ENCODE measurements at regions not wholly inside any gene's neighbourhood (a gene's known extent, or its start where the extent isn't known, plus 50 kb on each side); places are given as distances from the start of the nearest gene placed in this dataset.

GRCh38 chr1:53396573-53397268, 62.5 kb upstream of the DMRTB1 start (continued):
- TF ChIP-seq EP300 (IDR thresholded peaks at IDR 0.05; ENCODE audit: low read length) (no peak), ATF1 (CRISPR knock-in tag; IDR thresholded peaks at IDR 0.05) (no peak), ATF1 (tag; IDR thresholded peaks at IDR 0.05) (no peak)
- TF ChIP-seq, protein P1, sequence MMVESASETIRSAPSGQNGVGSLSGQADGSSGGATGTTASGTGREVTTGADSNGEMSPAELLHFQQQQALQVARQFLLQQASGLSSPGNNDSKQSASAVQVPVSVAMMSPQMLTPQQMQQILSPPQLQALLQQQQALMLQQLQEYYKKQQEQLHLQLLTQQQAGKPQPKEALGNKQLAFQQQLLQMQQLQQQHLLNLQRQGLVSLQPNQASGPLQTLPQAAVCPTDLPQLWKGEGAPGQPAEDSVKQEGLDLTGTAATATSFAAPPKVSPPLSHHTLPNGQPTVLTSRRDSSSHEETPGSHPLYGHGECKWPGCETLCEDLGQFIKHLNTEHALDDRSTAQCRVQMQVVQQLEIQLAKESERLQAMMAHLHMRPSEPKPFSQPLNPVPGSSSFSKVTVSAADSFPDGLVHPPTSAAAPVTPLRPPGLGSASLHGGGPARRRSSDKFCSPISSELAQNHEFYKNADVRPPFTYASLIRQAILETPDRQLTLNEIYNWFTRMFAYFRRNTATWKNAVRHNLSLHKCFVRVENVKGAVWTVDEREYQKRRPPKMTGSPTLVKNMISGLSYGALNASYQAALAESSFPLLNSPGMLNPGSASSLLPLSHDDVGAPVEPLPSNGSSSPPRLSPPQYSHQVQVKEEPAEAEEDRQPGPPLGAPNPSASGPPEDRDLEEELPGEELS (CRISPR knock-in tag; IDR thresholded peaks at IDR 0.05; ENCODE audit: borderline replicate concordance) = no peak

GRCh38 chr1:53398091-53398490, 61.1 kb upstream of the DMRTB1 start:
- Histone ChIP-seq H3K4me3 (no peak overlapping the region), H3K9ac (ENCODE audit: insufficient read depth in 1 of 2, low read depth in 2 of 2, low read length in 2 of 2) (no peak overlapping the region), H3K9me1 (ENCODE audit: control insufficient read depth, insufficient read depth, low read length) (no peaks in the 10 kb centered on the region), H3K9me3 (replicated peaks; ENCODE audit: control insufficient read depth, insufficient read depth, low read depth, low read length) (no peaks in the 10 kb centered on the region), H3K36me3 (ENCODE audit: control insufficient read depth, insufficient read depth, low read length) (no peaks in the 10 kb centered on the region), H3K4me1 (replicated peaks in 1 of 2; ENCODE audit: control insufficient read depth in 2 of 2, insufficient read depth in 2 of 2, low read length in 2 of 2) (no peaks in the 10 kb centered on the region; a peak in 1 of 5 replicates), H4K20me1 (replicated peaks; ENCODE audit: control insufficient read depth, insufficient read depth, low read length) (no peaks in the 10 kb centered on the region), H2AFZ (ENCODE audit: low read depth, low read length) (no peak overlapping the region), H3K27ac (ENCODE audit: extremely low read depth, low read depth, low read length) (no peak overlapping the region), H3K79me2 (ENCODE audit: control insufficient read depth, insufficient read depth, low read length) (no peaks in the 10 kb centered on the region), H3K27me3 (ENCODE audit: control insufficient read depth in 2 of 2, insufficient read depth in 2 of 2, low read length in 2 of 2) (peaks cover 35 to 66% of the 10 kb centered on the region in 2 experiments), H3K4me2 (ENCODE audit: insufficient read depth, low read length) (no peak overlapping the region)
- CTCF ChIA-PET (ENCODE audit: low intra/inter-chr PET ratio) = interaction anchor here (0.5 kb wide), 1 partner anchor 30 kb away, joined by 3 read pairs; no protein-coding TSS in a partner anchor
- intact Hi-C loops (cut with micrococcal nuclease) (loop anchor here (10.0 kb wide), 1 partner anchor 203 kb away; the partner anchor contains the start of gene CPT2), in situ Hi-C loops (cut with MboI) (no loop called here)
- no peak for ATAC-seq
- TF ChIP-seq ZNF12 (CRISPR knock-in tag; IDR thresholded peaks at IDR 0.05) = no peak
- TF ChIP-seq ATF3 (IDR thresholded peaks at IDR 0.05) = 0 out of 2 replicates have a peak, but pooled peaks have one; percentile 27
- TF ChIP-seq ATF3 (CRISPR knock-in tag; conservative IDR thresholded peaks at IDR 0.05) = no peak
- FAIRE-seq = no peak
- POLR2A ChIA-PET = interaction anchor here (1.5 kb wide), 1 partner anchor 8 kb away, joined by 4 read pairs; no protein-coding TSS in a partner anchor
- DNase-seq (ENCODE audit: extremely low read depth in 1 of 4, low spot score in 3 of 4) = no peak
- WGBS (ENCODE audit: insufficient coverage, low coverage, missing lambda C conversion rate) = 1% methylated on average over 4 of the region's 4 CpGs
- BruUV-seq (replicated peaks) = no TSS peak
